Activated CD4-positive, alpha-beta T cell treated with anti-CD3 and anti-CD28 coated beads, Interleukin-10, Interleukin-2, amounts not matched to agents 100 ng/mL and 50 ng/mL, durations not matched to agents 16 hours and 8 hours (primary cell): ENCODE measurements at regions not wholly inside any gene's neighbourhood (a gene's known extent, or its start where the extent isn't known, plus 50 kb on each side); places are given as distances from the start of the nearest gene placed in this dataset.

ENCODE experiments used
- DNase-seq: peaks from one replicate; pipeline ENCODE4 v3.0.0-alpha.2; 2020

DNA sequence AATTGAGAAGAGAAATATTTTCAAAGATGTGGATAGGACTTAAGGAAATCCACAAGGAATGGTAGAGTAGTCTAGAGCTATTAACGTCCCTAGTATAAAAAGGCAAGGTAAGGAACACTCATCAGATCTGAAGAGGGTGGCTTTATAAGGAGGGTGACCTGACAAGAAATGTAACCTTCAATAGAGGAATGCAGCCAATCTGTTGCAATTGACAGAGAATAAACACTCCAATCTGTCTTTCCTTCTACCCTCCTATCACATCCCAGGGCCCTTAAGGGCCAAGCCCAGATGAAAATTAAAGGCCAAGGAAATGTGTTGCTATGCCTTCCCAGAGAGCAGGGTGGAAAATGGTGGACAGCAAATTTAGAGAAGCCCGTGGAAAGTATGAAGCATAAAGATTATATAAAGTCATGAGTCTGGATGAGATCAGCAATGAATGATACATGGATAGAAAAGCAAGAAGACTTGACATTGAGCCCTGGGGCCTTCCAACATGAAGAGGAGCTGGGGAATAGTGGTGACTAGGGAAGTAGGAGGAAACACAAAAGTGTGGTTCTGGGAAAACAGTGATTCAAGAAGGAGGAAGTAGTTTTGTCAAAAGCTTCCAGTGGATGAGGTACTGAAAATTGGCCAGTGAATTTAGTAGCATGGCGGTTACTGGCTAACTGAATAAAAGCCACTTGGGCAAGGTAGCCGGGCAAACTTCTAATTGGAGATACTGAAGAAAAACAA is 270.6 kb upstream of the TANK start:
- no peak for DNase-seq

DNA sequence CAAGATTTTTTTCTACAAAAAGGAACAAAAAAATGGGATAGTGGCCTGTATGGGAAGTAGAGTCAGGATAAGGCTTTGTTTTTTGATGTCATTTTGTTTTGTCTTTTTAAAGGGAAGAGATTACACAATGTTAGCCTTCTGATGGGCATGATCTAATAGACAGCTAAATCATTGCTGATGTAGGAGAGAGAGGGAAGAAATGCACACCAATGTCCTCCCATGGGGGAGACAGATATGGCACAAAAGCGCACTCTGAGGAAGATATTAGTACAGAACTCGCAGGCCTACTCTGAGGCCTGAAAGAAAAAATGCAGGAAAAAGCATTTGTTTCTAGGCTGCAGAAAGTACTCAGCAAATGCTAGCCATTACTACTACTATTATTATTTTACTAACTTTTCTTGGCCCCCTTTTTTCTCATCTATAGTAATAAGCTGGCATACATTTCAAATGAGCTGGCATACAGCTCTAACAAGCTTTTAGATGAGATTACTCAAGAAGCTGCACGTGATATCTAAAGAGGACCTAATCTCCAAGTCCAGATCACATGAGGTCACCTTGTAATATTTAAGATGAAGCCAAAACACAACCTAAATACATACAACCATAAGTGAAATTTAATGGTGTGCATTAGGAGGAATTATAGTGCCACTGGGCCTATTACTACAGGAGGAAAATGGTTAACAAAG is 269.4 kb upstream of the TANK start:
- DNase-seq = no peak

DNA sequence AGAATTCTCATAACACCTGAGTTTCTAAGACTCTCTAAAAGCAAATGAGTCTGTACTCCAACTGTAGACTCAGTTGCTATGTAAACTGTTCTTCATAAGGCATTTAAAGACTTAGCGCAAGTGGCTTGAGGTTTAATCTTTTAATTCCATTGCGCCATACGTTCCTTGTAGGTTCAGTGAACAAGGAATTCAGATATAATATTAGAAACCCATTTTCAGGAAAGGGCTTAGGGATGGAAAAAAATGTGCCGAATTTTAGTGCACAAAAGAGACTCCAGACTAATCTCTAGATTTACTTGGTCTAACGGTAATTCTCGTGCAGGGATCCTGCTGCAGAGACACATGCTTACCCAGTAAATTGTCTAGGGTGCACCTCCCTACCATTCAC is 268.9 kb upstream of the TANK start:
- DNase-seq = no peak

DNA sequence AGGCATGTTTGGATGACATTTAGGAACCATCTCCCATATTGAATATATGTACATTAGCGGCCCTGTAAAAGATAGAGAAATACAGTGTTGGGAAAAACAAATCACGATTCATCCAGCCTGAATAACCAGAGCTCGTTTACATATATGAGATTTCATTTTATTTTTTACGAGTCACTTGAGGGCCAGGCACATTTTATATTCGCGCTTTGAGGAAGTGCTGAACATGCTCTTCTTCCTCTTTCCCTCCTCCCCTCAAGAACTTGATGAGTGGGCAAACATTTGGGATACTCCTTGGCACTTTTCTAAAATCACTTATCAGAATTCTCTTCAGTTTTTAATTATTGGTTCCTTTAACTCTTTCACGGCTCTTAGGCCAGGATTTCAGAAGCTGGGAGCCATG is 268.0 kb upstream of the TANK start:
- DNase-seq = no peak

DNA sequence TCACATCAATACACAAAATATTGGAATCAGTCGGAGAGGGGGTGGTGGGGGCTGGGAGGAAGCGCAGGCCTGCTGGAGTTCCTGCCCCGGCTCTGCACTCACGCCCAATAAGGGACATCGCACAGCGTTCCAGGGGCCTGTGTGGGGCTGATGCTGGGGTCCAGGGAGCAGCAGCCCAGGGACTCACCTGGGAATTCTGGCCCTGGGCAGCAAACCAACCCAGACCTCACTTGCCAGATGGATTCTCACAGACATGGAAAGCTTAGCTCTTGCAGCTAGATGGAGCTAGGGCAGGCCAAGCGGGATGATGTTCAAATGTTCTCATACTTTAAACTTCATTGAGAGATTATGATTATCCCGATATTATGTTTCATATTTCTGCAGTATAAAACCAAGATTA is 266.6 kb upstream of the TANK start:
- no peak for DNase-seq

DNA sequence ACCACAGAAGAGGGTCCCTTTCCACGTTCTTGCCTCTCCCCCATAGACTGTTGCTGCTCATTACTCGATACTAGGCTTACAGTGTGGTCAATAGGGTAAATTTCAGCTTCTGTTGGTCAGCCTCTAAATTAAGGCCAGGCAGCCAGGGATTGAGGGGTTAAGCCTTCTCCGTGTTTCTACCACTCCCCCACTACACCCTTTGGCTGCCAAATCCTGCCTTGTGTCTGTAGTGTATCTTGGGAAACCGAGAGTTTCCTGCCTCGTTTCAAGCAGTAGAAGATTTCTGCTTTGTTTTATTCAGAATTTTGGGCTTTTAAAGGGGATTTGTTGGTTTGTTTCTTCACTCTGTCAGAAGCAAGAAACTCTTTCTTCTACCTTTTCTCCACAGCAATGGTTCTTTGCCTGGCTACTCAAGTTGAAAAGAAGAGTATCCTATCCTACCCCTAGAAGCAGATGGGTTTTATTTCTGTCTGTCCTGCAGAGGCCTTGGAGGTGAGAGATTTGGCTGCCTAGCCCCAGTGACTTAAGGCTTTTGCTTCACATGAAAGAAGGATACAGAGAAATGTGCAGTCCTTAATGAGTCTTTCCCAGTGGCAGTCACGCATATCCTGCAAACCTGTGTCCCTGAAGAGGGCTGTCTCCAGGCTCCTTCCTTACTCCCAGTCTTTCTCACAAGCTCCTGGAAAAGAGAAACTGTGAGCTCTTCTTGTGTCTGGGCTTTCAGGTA is 261.5 kb upstream of the TANK start:
- DNase-seq = no peak

DNA sequence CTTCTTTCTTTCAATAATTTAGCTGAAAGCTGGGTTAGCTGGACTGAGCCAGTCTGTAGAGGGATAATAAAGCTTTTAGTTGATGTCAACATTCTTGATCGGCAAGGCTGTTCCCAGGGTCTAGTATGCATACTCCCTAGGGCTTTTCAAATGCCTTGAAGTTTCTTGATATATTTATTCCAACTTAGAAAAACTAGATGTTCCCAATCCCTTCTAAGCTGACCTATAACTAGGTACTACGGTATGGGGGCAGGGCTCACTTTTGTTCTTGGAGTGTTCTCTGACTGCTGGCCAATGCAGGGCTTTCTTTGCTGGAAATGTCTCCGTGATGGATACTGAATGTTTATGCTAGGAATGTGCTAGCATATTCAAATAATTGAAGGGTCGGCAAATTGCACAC is 258.6 kb upstream of the TANK start:
- no peak for DNase-seq

DNA sequence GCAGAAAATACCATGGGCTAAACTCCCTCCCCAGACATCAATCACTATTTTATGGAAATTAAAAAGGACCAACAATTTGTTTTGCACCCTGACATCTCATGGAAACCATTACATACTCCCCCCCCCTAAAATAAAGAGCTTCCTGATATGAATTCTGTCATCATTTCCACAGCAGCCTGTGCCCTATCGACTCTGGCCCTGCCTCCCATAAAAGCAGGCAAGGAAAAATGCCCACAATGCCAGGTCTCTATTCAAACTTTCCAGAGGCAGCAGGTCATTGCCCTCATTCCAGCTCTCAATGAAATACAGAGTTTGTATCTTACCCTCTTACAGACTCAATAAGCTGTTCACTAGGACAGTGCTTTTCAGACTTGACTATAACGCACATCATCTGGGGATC is 254.4 kb upstream of the TANK start:
- DNase-seq = no peak

DNA sequence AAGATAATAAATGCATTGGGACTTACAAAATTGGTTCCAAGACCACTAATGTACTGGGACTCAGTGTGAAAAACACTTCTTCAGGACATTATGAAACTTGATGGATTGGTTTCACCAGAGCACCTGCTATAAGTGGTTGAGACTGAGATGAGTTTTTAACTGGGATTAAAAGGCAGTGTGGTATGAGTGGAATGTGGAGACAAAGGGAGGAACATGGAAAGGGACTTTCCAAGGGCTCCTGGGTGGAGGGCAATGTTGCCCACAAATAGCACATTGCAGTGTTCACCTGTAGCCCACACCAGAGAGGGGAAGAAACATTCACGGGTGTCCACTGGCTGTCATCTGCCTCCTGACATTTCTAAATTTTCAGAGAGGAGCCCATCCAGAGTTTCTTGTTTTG is 253.3 kb upstream of the TANK start:
- no peak for DNase-seq

DNA sequence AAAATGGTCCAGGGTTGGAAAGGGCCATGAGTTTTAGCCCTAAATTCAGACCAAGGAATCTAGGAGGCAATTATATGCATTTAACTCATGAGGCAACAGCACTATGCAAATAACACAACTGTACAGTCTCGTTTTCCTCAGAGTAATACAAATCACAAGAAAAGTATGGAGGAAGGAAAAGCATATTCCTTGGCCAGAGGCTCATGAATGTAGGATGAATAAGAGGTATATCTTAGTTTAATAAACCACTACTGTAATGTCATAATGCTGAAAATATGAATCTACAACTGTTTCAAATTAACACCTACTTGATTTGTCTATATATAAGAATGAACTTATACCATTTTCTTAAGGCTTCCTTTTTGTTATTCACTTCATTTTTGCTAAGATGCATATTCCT is 252.5 kb upstream of the TANK start:
- no peak for DNase-seq

DNA sequence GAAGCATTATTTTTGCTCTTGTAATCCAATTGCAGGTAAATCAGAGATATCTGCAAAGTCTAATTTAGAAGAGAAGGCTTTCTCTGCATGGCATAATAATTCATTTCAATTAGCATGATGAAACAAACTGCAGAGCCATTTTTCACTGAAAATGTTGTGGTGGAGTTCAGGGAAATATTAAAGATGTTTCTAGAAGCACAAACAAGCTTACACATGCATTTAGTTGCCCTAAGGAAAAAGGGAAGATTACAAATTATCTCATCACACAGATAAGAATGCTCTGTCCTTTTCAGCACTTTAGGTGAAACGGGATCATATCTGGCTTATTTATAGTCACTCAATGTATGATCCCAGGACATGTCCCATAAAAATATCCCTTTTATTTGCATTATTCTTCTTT is 252.1 kb upstream of the TANK start:
- DNase-seq = no peak

DNA sequence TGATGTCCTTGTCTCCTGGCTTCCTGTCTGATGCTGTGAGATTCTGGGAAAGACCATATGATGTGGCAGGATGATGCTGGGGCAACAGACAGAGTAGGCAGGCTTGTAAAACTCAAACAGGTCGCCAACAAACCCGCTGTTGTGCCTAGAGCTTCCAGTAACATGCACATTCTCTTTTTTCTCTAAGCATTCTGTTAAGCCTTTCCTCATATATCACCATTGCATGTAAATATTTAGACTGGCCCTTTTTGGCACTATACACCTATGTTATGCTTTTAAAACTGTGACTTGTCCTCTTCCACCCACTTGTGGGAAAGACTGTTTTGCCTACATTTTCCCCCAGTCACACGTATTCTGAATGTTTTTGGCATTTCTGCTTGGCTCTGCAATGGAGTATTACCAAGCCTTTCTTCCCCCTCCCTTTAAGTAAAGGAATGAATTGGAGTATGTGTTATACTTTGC is 250.4 kb upstream of the TANK start:
- no peak for DNase-seq

DNA sequence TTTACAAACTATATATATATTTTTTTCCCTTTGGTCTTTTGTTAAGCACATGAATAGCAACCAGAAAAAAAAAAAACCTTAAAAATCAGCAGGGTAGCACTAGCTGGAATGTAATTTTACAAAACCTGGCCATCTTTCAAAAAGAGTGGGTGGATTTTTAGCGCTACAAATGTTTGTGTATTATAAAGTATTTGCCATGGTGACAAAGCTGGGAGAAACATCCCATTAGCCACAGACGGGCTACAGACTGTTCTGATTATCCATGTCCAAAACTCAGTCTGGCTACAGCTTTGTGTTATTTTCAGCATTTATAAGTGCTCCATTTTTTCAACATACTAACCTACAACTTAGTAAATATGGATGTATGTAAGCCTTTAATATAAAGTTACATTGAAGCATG is 249.5 kb upstream of the TANK start:
- DNase-seq = no peak

DNA sequence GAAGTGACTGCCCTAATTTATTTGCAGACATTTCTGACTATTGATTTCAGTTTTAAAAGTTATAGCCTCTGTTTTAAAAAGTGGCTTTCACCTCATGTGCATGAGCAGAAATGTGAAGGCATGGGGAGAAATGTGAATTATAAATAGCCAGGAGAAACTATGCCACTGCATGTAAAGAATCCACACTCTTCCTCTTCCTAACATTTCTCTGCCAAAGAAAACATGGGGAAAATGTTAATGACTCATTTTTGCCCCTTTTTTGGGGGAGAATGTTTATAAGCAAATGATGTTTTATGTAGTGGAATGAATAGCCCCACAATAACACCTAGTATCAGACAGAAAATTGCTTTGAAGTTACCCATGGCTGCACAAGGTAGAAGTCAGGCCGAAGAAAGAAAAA is 249.0 kb upstream of the TANK start:
- DNase-seq = no peak

DNA sequence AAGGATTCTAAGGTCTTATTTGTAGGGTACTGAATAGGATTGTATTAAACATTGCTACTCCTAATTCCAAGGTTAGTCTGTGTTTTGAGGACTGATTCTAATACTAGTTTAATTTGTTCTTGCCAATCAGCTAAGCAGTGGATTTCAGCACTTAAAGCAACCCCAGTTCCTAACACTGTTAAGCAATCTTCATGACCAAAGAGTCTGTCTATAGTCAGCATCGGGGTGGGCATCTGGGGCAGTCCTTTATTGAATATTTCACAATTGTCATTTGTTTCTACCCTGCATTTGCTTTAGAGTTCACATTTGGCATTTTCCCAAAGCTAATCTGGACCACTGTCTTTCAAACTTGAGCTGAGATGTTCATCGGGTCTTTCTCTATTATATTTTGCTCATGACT is 248.0 kb upstream of the TANK start:
- no peak for DNase-seq

DNA sequence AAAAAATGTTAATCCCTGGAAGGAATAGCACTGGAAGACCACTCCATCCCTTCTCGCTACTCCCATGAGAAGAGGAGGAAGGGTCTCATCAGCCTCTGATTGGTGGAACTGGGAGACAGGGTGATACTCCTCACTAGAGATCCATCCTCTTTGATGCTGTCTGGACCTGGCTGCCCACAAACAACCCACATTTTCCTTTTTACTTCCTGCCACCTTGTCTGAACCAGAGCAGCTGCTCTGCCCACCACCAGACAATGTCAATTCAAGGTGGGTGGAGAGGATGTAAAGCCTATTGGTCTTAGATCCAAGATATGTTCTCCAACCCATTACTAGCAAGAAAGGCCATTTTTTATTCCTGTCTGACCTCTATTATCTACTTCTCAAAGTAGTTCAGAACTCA is 246.9 kb upstream of the TANK start:
- DNase-seq = no peak

DNA sequence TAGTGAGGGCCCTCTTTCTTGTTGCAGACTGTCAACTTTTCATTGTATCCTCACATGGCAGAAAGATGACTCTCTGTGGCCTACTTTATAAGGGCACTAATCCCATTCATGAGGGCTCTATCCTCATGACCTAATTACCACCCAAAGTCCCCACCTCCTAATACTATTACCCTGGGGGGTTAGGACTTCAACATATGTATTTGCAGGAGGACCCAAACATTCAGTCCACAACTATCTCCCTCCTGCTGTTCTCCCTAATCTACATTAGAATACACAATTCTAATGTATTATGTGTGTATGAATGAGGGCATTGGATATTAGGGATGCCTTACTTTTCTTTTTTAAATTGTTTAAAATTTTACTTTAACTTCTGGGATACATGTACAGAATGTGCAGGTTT is 246.0 kb upstream of the TANK start:
- DNase-seq = no peak

DNA sequence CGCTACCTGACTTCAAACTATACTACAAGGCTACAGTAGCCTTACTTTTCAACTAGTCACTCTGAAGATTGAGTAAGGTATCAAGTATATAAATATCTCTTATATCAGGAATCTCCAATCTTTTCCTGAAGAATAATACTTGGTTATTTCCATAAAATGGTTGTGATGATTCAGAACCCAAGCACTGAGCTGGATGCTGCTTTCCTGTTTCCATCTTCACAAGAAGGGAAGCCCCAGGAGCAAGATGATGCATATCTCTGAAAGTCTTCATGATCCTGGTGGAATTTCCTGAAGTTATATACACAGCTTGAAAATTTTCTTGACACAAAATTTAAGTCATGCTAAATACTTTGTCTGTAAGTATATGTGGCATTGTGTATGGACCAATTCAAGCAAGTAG is 243.9 kb upstream of the TANK start:
- DNase-seq = no peak

DNA sequence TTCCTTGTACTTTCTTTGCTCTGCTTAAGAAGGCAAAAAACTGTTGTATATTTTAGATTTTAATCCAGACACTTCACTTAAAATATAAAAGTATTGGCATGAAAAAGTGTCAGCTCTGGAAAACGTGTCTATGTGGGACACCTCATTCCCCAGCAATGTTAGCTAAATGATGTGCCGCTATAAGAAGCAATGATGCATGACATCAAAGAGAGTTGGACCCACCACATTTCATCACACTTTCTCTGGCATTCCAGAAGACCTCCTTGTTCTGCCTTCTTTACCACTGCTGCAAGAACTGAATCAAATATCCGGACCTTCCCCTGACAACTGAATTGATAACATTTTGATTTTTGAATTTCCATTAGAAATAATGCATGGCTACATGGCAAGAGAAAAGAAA is 242.4 kb upstream of the TANK start:
- no peak for DNase-seq

DNA sequence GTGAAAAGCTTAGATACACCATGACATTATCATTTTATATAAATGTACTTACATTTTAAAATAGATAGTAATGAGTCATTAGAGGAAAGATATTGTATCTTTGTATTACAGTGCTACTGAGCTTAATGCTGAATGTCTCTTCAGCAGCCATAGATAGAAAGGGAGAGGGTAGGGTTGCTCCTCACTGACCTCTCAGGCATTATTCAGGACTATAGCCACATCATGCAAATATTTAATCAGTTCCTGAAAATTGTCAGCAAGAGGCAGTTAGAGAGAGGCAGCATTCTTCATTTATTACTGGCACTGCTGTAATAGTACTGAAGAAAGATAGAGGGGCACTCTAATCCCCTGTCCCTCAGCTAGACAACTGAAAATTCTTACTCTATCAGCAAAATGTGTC is 242.0 kb upstream of the TANK start:
- DNase-seq = no peak

DNA sequence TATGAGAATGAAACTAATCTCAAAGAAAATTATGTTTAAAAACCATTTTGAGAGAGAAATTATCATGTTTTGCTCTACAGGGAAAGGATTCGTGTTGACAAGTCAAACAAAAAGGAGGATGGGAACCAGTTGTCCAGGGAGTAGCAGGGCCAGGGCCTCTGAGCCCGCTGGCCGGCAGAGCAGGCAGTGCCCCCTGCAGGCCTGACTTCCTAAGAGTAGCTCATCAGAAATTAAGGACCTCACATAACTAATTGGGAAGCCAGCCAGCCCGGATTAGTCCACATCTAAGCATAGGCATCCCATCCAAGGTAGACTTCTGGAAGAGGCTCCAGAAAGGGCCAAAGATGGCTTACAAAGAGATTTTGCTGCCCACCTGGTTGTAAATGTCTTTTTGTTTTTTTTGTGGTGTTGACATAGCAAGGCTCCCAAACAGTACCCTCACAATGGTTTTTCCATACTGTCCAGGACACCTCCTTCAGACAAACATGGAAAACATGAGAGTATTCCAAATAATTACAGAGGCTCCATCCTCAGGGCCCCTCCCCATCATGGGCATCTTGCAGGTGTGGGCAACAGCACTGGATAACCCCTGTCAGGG is 241.2 kb upstream of the TANK start:
- DNase-seq = peak; percentile 26

DNA sequence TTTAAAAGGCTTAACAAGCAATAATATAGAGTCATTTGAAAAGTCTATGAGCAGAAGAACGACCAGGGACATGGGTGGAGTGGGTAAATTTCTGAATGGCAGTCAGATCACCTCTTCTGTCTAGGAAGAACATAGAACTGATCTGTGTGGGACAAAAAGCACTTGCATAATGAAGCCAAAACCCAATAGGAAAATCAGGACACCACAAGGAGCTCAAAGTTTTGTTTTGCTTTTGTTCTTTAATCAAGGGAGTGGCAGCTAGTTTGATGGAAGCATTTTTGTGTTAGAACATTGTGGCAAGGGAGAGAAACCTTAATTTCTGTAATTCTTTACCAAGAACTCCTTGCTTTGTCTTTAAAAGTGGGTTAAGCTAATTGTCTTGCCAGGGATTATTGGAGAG is 240.2 kb upstream of the TANK start:
- no peak for DNase-seq

DNA sequence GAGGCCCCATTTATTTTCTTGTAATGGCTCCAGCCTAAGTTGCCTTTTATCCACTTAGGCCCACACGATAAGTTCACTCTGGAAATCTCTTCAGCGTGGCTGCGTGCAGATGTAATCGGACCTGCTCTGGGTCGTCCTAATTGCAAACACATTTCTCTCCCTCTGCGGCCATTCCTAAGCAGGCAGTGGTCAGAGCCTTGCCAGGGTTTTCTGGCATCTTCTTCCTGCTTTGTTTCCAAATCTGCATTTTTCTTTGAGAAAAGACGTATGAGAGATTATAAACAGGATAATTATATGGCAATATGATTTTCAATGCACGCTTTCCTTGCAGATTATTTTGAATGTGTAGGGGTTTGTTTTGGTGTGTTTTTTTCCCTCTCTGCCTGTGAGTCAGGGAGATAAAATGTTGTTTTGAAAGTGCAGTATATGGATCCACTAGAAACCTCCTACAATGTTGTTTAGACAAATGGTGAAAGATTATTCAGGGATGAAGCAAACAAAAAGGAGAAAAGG is 239.4 kb upstream of the TANK start:
- no peak for DNase-seq
